ENCODE measurements at regions not wholly inside any gene's neighbourhood (a gene's known extent, or its start where the extent isn't known, plus 50 kb on each side); places are given as distances from the start of the nearest gene placed in this dataset.

- H3K4me1 ChIP-seq (ENCODE audit: insufficient read depth, low read length), result 0 out of 2 replicates have a peak, but pooled peaks cover 4% of the 10 kb centered on the region
- H3K79me2 ChIP-seq (ENCODE audit: low read length), result no peaks in the 10 kb centered on the region
- ATAC-seq, result no peak
- H3F3A ChIP-seq (ENCODE audit: low read length, unreplicated experiment), result no peaks in the 10 kb centered on the region
- DNase-seq, result no peak
- no peak overlapping the region for H3K4me3 ChIP-seq (ENCODE audit: low read length)
- H3K9ac ChIP-seq (ENCODE audit: low read length), result no peak overlapping the region
- H3K4me2 ChIP-seq (ENCODE audit: low read length), result no peak overlapping the region
- no peak overlapping the region for H3K27ac ChIP-seq (ENCODE audit: low read length)
- no peaks in the 10 kb centered on the region for H3K9me2 ChIP-seq (replicated peaks; ENCODE audit: low read length)
- BruUV-seq (replicated peaks), result no TSS peak
- no peaks in the 10 kb centered on the region for H3K9me3 ChIP-seq (ENCODE audit: low read length)
- no peak for TF ChIP-seq CTCF (conservative IDR thresholded peaks at IDR 0.05; ENCODE audit: low read depth, low read length)
- TF ChIP-seq EZH2phosphoT487 (IDR thresholded peaks at IDR 0.05; ENCODE audit: borderline replicate concordance, low read length), result no peak
- TF ChIP-seq EZH2 (IDR thresholded peaks at IDR 0.05; ENCODE audit: low read length, unreplicated experiment), result no peak
- no peaks in the 10 kb centered on the region for H3K36me3 ChIP-seq (ENCODE audit: low read depth, low read length)
- H4K20me1 ChIP-seq (ENCODE audit: low read length), result no peaks in the 10 kb centered on the region
- H3K27me3 ChIP-seq (ENCODE audit: low read length), result no peaks in the 10 kb centered on the region
- ChIA-PET POLR2A (ENCODE audit: unreplicated experiment) (no interaction called here), CTCF (no interaction called here)
- H2AFZ ChIP-seq (ENCODE audit: low read length), result no peak overlapping the region
- intact Hi-C loops (cut with micrococcal nuclease), result loop anchor here (10.0 kb wide), 1 partner anchor 258 kb away; no protein-coding TSS in a partner anchor
Observed at GRCh38 chr14:30002859-30003258, 75.2 kb upstream of the PRKD1 start.

DNA sequence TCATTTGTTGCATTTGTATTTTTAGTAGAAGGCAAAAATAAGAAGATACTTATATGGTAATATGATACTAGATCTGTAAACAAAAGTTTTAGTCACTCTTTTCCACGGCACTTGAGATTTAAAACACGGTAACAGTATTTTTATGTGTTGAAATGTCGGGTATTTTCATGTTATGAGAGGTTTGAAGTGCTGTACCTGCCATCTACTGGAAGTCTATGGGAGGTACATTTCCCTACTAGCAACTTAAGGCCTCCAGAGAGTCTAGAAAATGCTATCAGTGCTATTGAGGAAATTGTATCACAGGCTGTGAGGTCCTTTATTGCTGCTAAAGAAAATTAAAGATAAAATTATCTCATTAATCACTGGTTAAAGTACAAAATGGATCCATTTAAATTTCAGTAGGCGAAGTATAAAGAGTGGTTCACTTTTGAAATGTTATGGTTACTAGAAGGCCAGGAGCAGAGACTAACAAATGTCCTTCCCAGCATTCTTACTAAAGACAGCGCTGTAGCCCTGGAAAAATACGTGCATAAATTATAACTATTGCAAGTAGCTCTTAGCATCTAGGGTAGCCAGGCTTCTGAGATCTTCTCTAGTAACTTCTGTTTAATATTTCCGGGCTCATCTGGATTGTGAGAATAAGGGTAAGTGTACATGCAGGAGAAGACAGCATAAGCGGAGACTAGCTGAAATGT is 77.6 kb upstream of the PRKD1 start:
- H3K9me3 ChIP-seq (ENCODE audit: low read length), result no peaks in the 10 kb centered on the region
- H3K9ac ChIP-seq (ENCODE audit: low read length), result no peak overlapping the region
- intact Hi-C loops (cut with micrococcal nuclease), result loop anchor here (1.0 to 10.0 kb wide), 7 partner anchors 73 to 1251 kb away; no protein-coding TSS in a partner anchor
- peak; percentile 93 for ATAC-seq
- H3K36me3 ChIP-seq (ENCODE audit: low read depth, low read length), result no peaks in the 10 kb centered on the region
- H3F3A ChIP-seq (ENCODE audit: low read length, unreplicated experiment), result no peaks in the 10 kb centered on the region
- H3K79me2 ChIP-seq (ENCODE audit: low read length), result no peaks in the 10 kb centered on the region
- no peaks in the 10 kb centered on the region for H4K20me1 ChIP-seq (ENCODE audit: low read length)
- peak; percentile 60 for DNase-seq
- BruUV-seq (replicated peaks), result no TSS peak
- TF ChIP-seq CTCF (conservative IDR thresholded peaks at IDR 0.05; ENCODE audit: low read depth, low read length), result peak; percentile 86
- TF ChIP-seq EZH2 (IDR thresholded peaks at IDR 0.05; ENCODE audit: low read length, unreplicated experiment), result no peak
- no peak overlapping the region for H3K27ac ChIP-seq (ENCODE audit: low read length)
- no peak overlapping the region for H3K4me3 ChIP-seq (ENCODE audit: low read length)
- no peak overlapping the region for H3K4me2 ChIP-seq (ENCODE audit: low read length)
- ChIA-PET POLR2A (ENCODE audit: unreplicated experiment) (no interaction called here), CTCF (no interaction called here)
- H3K27me3 ChIP-seq (ENCODE audit: low read length), result peaks cover 6% of the 10 kb centered on the region
- H3K9me2 ChIP-seq (replicated peaks; ENCODE audit: low read length), result no peaks in the 10 kb centered on the region
- H2AFZ ChIP-seq (ENCODE audit: low read length), result no peak overlapping the region
- 0 out of 2 replicates have a peak, but pooled peaks cover 4% of the 10 kb centered on the region for H3K4me1 ChIP-seq (ENCODE audit: insufficient read depth, low read length)

- DNase-seq (no peak), ATAC-seq (no peak)
- Histone ChIP-seq H3K79me2 (ENCODE audit: low read length) (no peaks in the 10 kb centered on the region), H3K9ac (ENCODE audit: low read length) (no peak overlapping the region), H3K4me3 (ENCODE audit: low read length) (no peak overlapping the region), H3K4me1 (ENCODE audit: insufficient read depth, low read length) (0 out of 2 replicates have a peak, but pooled peaks cover 4% of the 10 kb centered on the region), H3F3A (ENCODE audit: low read length, unreplicated experiment) (no peaks in the 10 kb centered on the region), H3K27ac (ENCODE audit: low read length) (no peak overlapping the region), H3K36me3 (ENCODE audit: low read depth, low read length) (no peaks in the 10 kb centered on the region), H3K9me3 (ENCODE audit: low read length) (no peaks in the 10 kb centered on the region), H3K4me2 (ENCODE audit: low read length) (no peak overlapping the region), H4K20me1 (ENCODE audit: low read length) (no peaks in the 10 kb centered on the region), H3K27me3 (ENCODE audit: low read length) (peaks cover 6% of the 10 kb centered on the region), H3K9me2 (replicated peaks; ENCODE audit: low read length) (no peaks in the 10 kb centered on the region), H2AFZ (ENCODE audit: low read length) (no peak overlapping the region)
- CTCF ChIA-PET, result no interaction called here
- POLR2A ChIA-PET (ENCODE audit: unreplicated experiment), result no interaction called here
- BruUV-seq (replicated peaks), result no TSS peak
- intact Hi-C loops (cut with micrococcal nuclease), result loop anchor here (5.0 to 10.0 kb wide), 3 partner anchors 74 to 266 kb away; no protein-coding TSS in a partner anchor
- TF ChIP-seq EZH2phosphoT487 (IDR thresholded peaks at IDR 0.05; ENCODE audit: borderline replicate concordance, low read length) (no peak), EZH2 (IDR thresholded peaks at IDR 0.05; ENCODE audit: low read length, unreplicated experiment) (no peak), CTCF (conservative IDR thresholded peaks at IDR 0.05; ENCODE audit: low read depth, low read length) (no peak)
Observed at GRCh38 chr14:30006695-30007094, 79.0 kb upstream of the PRKD1 start.
